Naive B cell (primary cell): ENCODE measurements at regions not wholly inside any gene's neighbourhood (a gene's known extent, or its start where the extent isn't known, plus 50 kb on each side); places are given as distances from the start of the nearest gene placed in this dataset.
A peak's percentile ranks its signal among the peaks of the same experiment; 100 is the strongest.

Experiments
- ATAC-seq, 2 donors: fragments of 150-1000 bp; cut with Tn5 transposase; 2 replicates each; pipeline ENCODE4 v1.10.0; 2021; ENCODE audit warnings: low read depth in 2 of 2, mild to moderate bottlenecking in 2 of 2, moderate library complexity in 2 of 2
- DNase-seq: peaks from one replicate; pipeline ENCODE4 v3.0.0; 2022
- H3K27ac Mint-ChIP-seq, 6 donors: one replicate each; pipeline ENCODE4 v1.8.0; 2020 to 2022; ENCODE audit warnings: mild to moderate bottlenecking in 6 of 6, mixed read lengths in 6 of 6, moderate library complexity in 5 of 6, inconsistent platforms in 2 of 6
- H3K27me3 Mint-ChIP-seq, 3 donors: one replicate each; pipeline ENCODE4 v1.8.0; 2021 to 2022; ENCODE audit warnings: mixed read lengths in 3 of 3, mild to moderate bottlenecking in 1 of 3
- H3K36me3 Mint-ChIP-seq, 2 donors: one replicate each; pipeline ENCODE4 v1.8.0; 2020 to 2022; ENCODE audit warnings: mixed read lengths in 2 of 2, inconsistent platforms in 1 of 2, mild to moderate bottlenecking in 1 of 2
- H3K4me1 Mint-ChIP-seq, 3 donors: one replicate each; pipeline ENCODE4 v1.8.0; 2020 to 2022; ENCODE audit warnings: mixed read lengths in 3 of 3, inconsistent platforms in 1 of 3, mild to moderate bottlenecking in 1 of 3, moderate library complexity in 1 of 3
- H3K4me3 Mint-ChIP-seq, 8 donors: one replicate each; pipeline ENCODE4 v1.8.0; 2020 to 2022; ENCODE audit warnings: mild to moderate bottlenecking in 8 of 8, mixed read lengths in 8 of 8, moderate library complexity in 8 of 8, inconsistent platforms in 2 of 8
- H3K9me3 Mint-ChIP-seq, 7 donors: one replicate each; pipeline ENCODE4 v1.8.0; 2020 to 2022; ENCODE audit warnings: mixed read lengths in 7 of 7, mild to moderate bottlenecking in 5 of 7, inconsistent platforms in 2 of 7, moderate library complexity in 1 of 7

- no peak overlapping the region for H3K4me3 Mint-ChIP-seq
- peaks cover 0 to 9% of the 10 kb centered on the region in 2 donors for H3K36me3 Mint-ChIP-seq
- peaks cover 15 to 49% (median 15%) of the 10 kb centered on the region in 3 donors for H3K4me1 Mint-ChIP-seq
- no peak for ATAC-seq
- peaks cover 43 to 46% (median 44%) of the 10 kb centered on the region in 3 donors for H3K27me3 Mint-ChIP-seq
- DNase-seq = no peak
- H3K27ac Mint-ChIP-seq = no peak overlapping the region
- no peaks in the 10 kb centered on the region for H3K9me3 Mint-ChIP-seq
Measured at GRCh38 chr20:51080516-51080915, 57.6 kb upstream of the KCNG1 start.

- Mint-ChIP-seq H3K27ac (peak overlapping the region in 1 of 6 donors; percentile 26), H3K27me3 (peaks cover 43 to 53% (median 49%) of the 10 kb centered on the region in 3 donors), H3K36me3 (peaks cover 0 to 17% of the 10 kb centered on the region in 2 donors), H3K4me3 (no peak overlapping the region), H3K9me3 (peaks cover 0 to under 1% (median 0%) of the 10 kb centered on the region in 7 donors), H3K4me1 (peaks cover 15 to 51% (median 17%) of the 10 kb centered on the region in 3 donors)
- DNase-seq (no peak), ATAC-seq (no peak)
Measured at GRCh38 chr20:51079488-51079887, 56.6 kb upstream of the KCNG1 start.

GRCh38 chr20:51077686-51078060, 54.8 kb upstream of the KCNG1 start:
- Mint-ChIP-seq H3K9me3 (peaks cover 0 to 8% (median 4%) of the 10 kb centered on the region in 7 donors), H3K27me3 (peaks cover 37 to 54% (median 39%) of the 10 kb centered on the region in 3 donors), H3K36me3 (peaks cover 5 to 17% of the 10 kb centered on the region in 2 donors), H3K27ac (peak overlapping the region in 2 of 6 donors; percentile 51 to 84), H3K4me3 (peak overlapping the region in 2 of 8 donors; percentile 45 to 78), H3K4me1 (peaks cover 6 to 36% (median 11%) of the 10 kb centered on the region in 3 donors)
- ATAC-seq = no peak
- DNase-seq = no peak

- Mint-ChIP-seq H3K27ac (peak overlapping the region in 1 of 6 donors; percentile 24), H3K4me3 (peak overlapping the region in 1 of 8 donors; percentile 51), H3K36me3 (peaks cover 5 to 17% of the 10 kb centered on the region in 2 donors), H3K27me3 (peaks cover 37 to 56% (median 37%) of the 10 kb centered on the region in 3 donors), H3K4me1 (peaks cover 6 to 31% (median 11%) of the 10 kb centered on the region in 3 donors), H3K9me3 (peaks cover 0 to 8% (median 4%) of the 10 kb centered on the region in 7 donors)
- DNase-seq (no peak), ATAC-seq (no peak)
Measured at GRCh38 chr20:51076786-51077685, 54.1 kb upstream of the KCNG1 start.

GRCh38 chr20:51074062-51074461, 51.2 kb upstream of the KCNG1 start:
- Mint-ChIP-seq H3K4me1 (peaks cover 6 to 36% (median 11%) of the 10 kb centered on the region in 3 donors), H3K27ac (no peak overlapping the region), H3K9me3 (peaks cover 0 to 8% (median 4%) of the 10 kb centered on the region in 7 donors), H3K27me3 (peaks cover 41 to 61% (median 45%) of the 10 kb centered on the region in 3 donors), H3K36me3 (peaks cover 8 to 17% of the 10 kb centered on the region in 2 donors), H3K4me3 (no peak overlapping the region)
- no peak for ATAC-seq
- no peak for DNase-seq
